ENCODE measurements at regions not wholly inside any gene's neighbourhood (a gene's known extent, or its start where the extent isn't known, plus 50 kb on each side); places are given as distances from the start of the nearest gene placed in this dataset.

DNA sequence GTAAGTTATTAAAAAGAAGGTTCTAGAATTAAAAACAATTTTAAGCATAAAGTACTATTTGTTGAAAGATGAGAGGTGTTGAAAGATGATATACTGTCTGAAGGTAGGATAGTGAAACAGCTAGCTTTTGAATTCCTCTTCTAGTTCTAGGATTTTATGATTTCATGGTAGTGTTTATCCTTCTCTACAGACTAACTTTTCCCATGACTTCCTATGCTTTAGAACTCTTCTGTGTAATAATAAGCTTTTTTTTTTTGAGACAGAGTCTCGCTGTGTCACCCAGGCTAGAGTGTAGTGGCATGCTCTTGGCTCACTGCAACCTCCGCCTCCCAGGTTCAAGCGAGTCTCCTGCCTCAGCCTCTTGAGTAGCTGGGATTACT is 96.0 kb upstream of the NUDT6 start:
- TF ChIP-seq, protein P1, sequence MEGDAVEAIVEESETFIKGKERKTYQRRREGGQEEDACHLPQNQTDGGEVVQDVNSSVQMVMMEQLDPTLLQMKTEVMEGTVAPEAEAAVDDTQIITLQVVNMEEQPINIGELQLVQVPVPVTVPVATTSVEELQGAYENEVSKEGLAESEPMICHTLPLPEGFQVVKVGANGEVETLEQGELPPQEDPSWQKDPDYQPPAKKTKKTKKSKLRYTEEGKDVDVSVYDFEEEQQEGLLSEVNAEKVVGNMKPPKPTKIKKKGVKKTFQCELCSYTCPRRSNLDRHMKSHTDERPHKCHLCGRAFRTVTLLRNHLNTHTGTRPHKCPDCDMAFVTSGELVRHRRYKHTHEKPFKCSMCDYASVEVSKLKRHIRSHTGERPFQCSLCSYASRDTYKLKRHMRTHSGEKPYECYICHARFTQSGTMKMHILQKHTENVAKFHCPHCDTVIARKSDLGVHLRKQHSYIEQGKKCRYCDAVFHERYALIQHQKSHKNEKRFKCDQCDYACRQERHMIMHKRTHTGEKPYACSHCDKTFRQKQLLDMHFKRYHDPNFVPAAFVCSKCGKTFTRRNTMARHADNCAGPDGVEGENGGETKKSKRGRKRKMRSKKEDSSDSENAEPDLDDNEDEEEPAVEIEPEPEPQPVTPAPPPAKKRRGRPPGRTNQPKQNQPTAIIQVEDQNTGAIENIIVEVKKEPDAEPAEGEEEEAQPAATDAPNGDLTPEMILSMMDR (IDR thresholded peaks at IDR 0.05; ENCODE audit: poor library complexity, severe bottlenecking) = no peak
- TF ChIP-seq SMC3 (conservative IDR thresholded peaks at IDR 0.05; ENCODE audit: poor library complexity) (no peak), POLR2AphosphoS5 (IDR thresholded peaks at IDR 0.05) (no peak), EP300 (conservative IDR thresholded peaks at IDR 0.05; ENCODE audit: poor library complexity, severe bottlenecking) (no peak)
